ENCODE measurements at regions not wholly inside any gene's neighbourhood (a gene's known extent, or its start where the extent isn't known, plus 50 kb on each side); places are given as distances from the start of the nearest gene placed in this dataset.

GRCh38 chr2:12871694-12872315 lies 155.1 kb downstream of the TRIB2 start:
- no peak for TF ChIP-seq POLR2A (IDR thresholded peaks at IDR 0.05)
- no peak for TF ChIP-seq CTCF (IDR thresholded peaks at IDR 0.05)

Measured in heart left ventricle (tissue), 13 donors.